HG03571 (cell line): ENCODE measurements at regions not wholly inside any gene's neighbourhood (a gene's known extent, or its start where the extent isn't known, plus 50 kb on each side); places are given as distances from the start of the nearest gene placed in this dataset.
"Not testable (repeated sequence)": the region's sequence is repeated elsewhere in the genome, so short reads cannot be mapped to it uniquely, and the experiment has no call there.

ENCODE experiments used
- ATAC-seq: cut with Tn5 transposase; IDR thresholded peaks from one replicate; pipeline ENCODE4 v1.9.1; 2021; ENCODE audit not compliant: unreplicated experiment

GRCh38 chr18:68153821-68154220 lies 561.1 kb downstream of the TMX3 start:
- not testable (repeated sequence) for ATAC-seq

- no peak for ATAC-seq
Observed at GRCh38 chr18:68152770-68153169, 562.1 kb downstream of the TMX3 start.

- ATAC-seq, result no peak
Observed at GRCh38 chr18:68150961-68151360, 563.9 kb downstream of the TMX3 start.

- ATAC-seq, result no peak
Observed at GRCh38 chr18:68148863-68149262, 566.0 kb downstream of the TMX3 start.

GRCh38 chr18:68147728-68148127 lies 567.2 kb downstream of the TMX3 start:
- ATAC-seq, result no peak

GRCh38 chr18:68121826-68122225 lies 593.1 kb downstream of the TMX3 start:
- no peak for ATAC-seq

- ATAC-seq, result no peak
Observed at GRCh38 chr18:68121308-68121707, 593.6 kb downstream of the TMX3 start.

- ATAC-seq, result no peak
Observed at GRCh38 chr18:68114989-68115388, 598.5 kb upstream of the DSEL start.

GRCh38 chr18:68104036-68104435 lies 587.5 kb upstream of the DSEL start:
- no peak for ATAC-seq

GRCh38 chr18:68103561-68103960 lies 587.0 kb upstream of the DSEL start:
- ATAC-seq, result no peak

GRCh38 chr18:68102117-68102516 lies 585.6 kb upstream of the DSEL start:
- no peak for ATAC-seq

- ATAC-seq, result no peak
Observed at GRCh38 chr18:68098655-68099054, 582.1 kb upstream of the DSEL start.

- no peak for ATAC-seq
Observed at GRCh38 chr18:68086481-68086880, 570.0 kb upstream of the DSEL start.

GRCh38 chr18:68085251-68085650 lies 568.7 kb upstream of the DSEL start:
- ATAC-seq, result no peak

- ATAC-seq, result no peak
Observed at GRCh38 chr18:68083776-68084175, 567.3 kb upstream of the DSEL start.

- no peak for ATAC-seq
Observed at GRCh38 chr18:68083131-68083530, 566.6 kb upstream of the DSEL start.

GRCh38 chr18:68072744-68073143 lies 556.2 kb upstream of the DSEL start:
- no peak for ATAC-seq

GRCh38 chr18:68060871-68061270 lies 544.4 kb upstream of the DSEL start:
- ATAC-seq, result no peak

- ATAC-seq, result no peak
Observed at GRCh38 chr18:68056936-68057335, 540.4 kb upstream of the DSEL start.

- no peak for ATAC-seq
Observed at GRCh38 chr18:68054669-68055068, 538.1 kb upstream of the DSEL start.

GRCh38 chr18:68053290-68053689 lies 536.8 kb upstream of the DSEL start:
- no peak for ATAC-seq

- no peak for ATAC-seq
Observed at GRCh38 chr18:68041327-68041726, 524.8 kb upstream of the DSEL start.

- no peak for ATAC-seq
Observed at GRCh38 chr18:68040198-68040597, 523.7 kb upstream of the DSEL start.
